ENCODE measurements at regions not wholly inside any gene's neighbourhood (a gene's known extent, or its start where the extent isn't known, plus 50 kb on each side); places are given as distances from the start of the nearest gene placed in this dataset.
A peak's percentile ranks its signal among the peaks of the same experiment; 100 is the strongest.
"Not testable (repeated sequence)": the region's sequence is repeated elsewhere in the genome, so short reads cannot be mapped to it uniquely, and the experiment has no call there.

DNA sequence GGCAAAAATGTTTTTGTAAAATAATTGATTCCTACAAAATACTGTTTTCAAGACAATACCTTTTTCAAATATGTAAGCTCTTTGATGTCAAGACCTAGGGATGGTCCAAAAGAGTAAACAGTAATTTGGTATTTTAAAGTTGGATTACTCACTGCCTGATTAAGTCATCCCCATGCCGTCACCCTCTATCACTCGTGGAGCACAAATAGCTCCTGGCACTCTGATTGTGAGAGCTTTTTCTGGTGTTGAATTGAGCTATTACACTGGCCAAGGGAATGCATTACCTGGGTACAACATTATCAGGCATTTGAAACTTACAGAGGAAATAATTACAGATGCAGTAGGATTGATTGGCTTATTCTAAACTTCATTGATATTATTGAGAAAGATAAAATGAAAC, 231.9 kb upstream of the GRM3 start:
- in situ Hi-C loops (cut with HindIII; ENCODE audit: low sequenced_read_pairs): no loop called here
- peak; percentile 16 for DNase-seq (ENCODE audit: low read depth)
- TF ChIP-seq, protein P1, sequence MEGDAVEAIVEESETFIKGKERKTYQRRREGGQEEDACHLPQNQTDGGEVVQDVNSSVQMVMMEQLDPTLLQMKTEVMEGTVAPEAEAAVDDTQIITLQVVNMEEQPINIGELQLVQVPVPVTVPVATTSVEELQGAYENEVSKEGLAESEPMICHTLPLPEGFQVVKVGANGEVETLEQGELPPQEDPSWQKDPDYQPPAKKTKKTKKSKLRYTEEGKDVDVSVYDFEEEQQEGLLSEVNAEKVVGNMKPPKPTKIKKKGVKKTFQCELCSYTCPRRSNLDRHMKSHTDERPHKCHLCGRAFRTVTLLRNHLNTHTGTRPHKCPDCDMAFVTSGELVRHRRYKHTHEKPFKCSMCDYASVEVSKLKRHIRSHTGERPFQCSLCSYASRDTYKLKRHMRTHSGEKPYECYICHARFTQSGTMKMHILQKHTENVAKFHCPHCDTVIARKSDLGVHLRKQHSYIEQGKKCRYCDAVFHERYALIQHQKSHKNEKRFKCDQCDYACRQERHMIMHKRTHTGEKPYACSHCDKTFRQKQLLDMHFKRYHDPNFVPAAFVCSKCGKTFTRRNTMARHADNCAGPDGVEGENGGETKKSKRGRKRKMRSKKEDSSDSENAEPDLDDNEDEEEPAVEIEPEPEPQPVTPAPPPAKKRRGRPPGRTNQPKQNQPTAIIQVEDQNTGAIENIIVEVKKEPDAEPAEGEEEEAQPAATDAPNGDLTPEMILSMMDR (IDR thresholded peaks at IDR 0.05; ENCODE audit: low read depth, low read length, missing control alignments): no peak
- no peak overlapping the region for H3K4me3 ChIP-seq (ENCODE audit: low read depth, low read length)

DNA sequence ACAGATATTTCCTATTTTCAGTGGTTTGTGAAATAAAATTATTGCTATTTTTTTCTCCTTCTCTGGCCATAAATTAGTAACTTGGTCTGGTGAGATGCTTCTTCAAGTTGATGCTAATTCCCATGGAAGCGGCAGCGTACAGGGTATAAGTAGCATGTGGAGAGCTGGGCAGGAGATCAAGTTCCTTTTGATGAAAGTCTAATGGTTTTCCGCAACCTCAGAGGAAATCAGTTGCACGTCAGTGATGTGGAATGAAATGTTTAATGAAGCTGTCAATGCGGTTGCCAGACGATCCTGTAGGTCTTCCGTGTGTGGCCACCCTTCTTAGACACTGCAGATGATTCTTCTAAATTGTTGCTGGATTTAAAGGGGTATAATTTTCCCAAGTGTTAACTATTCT, 236.4 kb upstream of the GRM3 start:
- TF ChIP-seq, protein P1 (IDR thresholded peaks at IDR 0.05; ENCODE audit: low read depth, low read length, missing control alignments): no peak
- H3K4me3 ChIP-seq (ENCODE audit: low read depth, low read length): no peak overlapping the region
- DNase-seq (ENCODE audit: low read depth): peak; percentile 97
- in situ Hi-C loops (cut with HindIII; ENCODE audit: low sequenced_read_pairs): no loop called here

DNA sequence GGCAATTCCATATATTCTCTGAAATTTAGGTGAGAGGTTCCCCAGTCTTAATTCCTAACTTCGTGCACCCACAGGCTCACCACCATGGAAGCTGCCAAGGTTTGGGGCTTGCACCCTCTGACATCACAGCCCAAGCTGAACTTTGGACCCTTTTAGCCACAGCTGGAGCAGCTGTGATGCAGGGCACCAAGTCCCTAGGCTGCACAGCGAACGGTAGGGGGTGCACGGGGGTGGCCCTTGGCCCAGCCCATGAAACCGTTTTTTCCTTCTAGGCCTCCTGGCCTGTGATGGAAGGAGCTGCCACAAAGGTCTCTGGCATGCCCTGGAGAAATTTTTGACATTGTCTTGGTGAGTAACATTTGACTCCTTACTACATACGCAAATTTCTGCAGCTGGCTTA, 251.9 kb upstream of the GRM3 start:
- DNase-seq (ENCODE audit: low read depth): no peak
- TF ChIP-seq, protein P1 (IDR thresholded peaks at IDR 0.05; ENCODE audit: low read depth, low read length, missing control alignments): no peak
- in situ Hi-C loops (cut with HindIII; ENCODE audit: low sequenced_read_pairs): no loop called here
- H3K4me3 ChIP-seq (ENCODE audit: low read depth, low read length): no peak overlapping the region

DNA sequence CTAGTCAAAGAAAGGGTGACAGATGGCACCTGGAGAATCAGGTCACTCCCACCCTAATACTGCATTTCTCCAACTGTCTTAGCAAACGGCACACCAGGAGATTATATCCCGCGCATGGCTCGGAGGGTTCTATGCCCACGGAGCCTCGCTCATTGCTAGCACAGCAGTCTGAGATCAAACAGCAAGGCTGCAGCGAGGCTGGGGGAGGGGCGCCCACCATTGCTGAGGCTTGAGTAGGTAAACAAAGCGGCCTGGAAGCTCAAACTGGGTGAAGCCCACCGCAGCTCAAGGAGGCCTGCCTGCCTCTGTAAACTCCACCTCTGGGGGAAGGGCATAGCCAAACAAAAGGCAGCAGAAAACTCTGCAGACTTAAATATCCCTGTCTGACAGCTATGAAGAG, 268.1 kb upstream of the GRM3 start:
- H3K4me3 ChIP-seq (ENCODE audit: low read depth, low read length); in situ Hi-C loops (cut with HindIII; ENCODE audit: low sequenced_read_pairs): not testable (repeated sequence)

DNA sequence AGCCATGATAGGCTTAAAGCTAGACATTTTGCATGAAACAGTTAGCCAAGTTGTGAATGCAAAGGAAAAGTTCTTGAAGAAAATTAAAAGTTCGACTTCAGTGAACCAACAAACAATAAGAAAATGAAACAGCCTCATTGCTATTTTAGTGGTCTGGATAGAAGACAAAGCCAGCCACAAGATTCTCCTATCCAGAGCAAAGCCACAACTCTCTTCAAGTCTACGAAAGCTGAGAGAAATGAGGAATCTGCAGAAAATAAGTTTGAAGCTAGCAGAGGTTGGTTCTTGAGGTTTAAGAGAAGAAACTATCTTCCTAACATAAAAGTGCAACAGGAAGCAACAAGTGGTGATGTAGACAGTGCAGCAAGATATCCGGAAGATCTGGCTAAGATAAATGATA, 271.4 kb upstream of the GRM3 start:
- TF ChIP-seq, protein P1 (IDR thresholded peaks at IDR 0.05; ENCODE audit: low read depth, low read length, missing control alignments): no peak

More for the DNA sequence above, 268.1 kb upstream of the GRM3 start:
- DNase-seq (ENCODE audit: low read depth): not testable (repeated sequence)

DNA sequence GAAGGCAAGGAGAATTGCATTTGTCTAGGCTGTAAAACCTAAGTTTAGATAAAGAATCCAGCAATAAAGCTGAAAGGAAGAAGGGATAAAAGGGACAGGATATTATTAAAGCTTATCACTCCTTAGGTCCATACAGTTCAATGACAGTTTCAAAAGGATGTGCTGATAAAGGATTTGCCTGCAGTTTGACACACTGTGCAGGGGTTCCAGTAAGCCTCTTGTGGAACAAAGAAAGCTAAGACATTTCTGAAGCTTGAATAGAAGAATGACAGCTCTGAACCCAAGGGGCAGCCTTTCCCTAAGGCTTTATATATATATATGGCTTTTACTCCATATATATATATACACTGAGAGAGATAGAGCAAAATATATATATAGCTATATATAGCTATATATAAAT, 276.8 kb upstream of the GRM3 start:
- in situ Hi-C loops (cut with HindIII; ENCODE audit: low sequenced_read_pairs): no loop called here
- TF ChIP-seq, protein P1 (IDR thresholded peaks at IDR 0.05; ENCODE audit: low read depth, low read length, missing control alignments): no peak
- DNase-seq (ENCODE audit: low read depth): no peak
- no peak overlapping the region for H3K4me3 ChIP-seq (ENCODE audit: low read depth, low read length)

More for the DNA sequence above, 271.4 kb upstream of the GRM3 start:
- peak; percentile 0 for DNase-seq (ENCODE audit: low read depth)
- in situ Hi-C loops (cut with HindIII; ENCODE audit: low sequenced_read_pairs): no loop called here
- H3K4me3 ChIP-seq (ENCODE audit: low read depth, low read length): no peak overlapping the region

DNA sequence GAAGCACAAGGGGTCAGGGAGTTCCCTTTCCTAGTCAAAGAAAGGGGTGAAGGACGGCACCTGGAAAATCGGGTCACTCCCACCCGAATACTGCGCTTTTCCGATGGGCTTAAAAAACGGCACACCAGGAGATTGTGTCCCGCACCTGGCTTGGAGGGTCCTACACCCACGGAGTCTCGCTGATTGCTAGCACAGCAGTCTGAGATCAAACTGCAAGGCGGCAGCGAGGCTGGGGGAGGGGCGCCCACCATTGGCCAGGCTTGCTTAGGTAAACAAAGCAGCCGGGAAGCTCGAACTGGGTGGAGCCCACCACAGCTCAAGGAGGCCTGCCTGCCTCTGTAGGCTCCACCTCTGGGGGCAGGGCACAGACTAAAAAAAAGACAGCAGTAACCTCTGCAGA, 303.3 kb upstream of the GRM3 start:
- H3K4me3 ChIP-seq (ENCODE audit: low read depth, low read length); DNase-seq (ENCODE audit: low read depth); in situ Hi-C loops (cut with HindIII; ENCODE audit: low sequenced_read_pairs): not testable (repeated sequence)

DNA sequence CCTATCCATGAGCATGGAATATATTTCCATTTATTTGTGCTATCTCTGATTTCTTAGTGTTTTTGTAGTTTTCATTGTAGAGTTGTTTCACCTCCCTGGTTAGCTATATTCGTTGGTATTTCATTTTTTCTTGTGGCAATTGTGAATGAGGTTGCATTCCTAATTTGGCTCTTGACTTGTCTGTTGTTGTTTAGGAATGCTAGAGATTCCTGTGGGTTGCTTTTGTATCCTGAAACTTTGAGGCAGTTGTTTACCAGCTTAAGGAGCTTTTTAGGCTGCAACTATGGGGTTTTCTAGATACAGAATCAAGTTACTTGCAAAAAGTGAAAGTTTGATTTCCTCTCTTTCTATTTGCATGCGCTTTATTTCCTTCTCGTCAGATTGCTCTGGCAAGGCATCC, 304.7 kb upstream of the GRM3 start:
- in situ Hi-C loops (cut with HindIII; ENCODE audit: low sequenced_read_pairs): no loop called here
- DNase-seq (ENCODE audit: low read depth): no peak
- TF ChIP-seq, protein P1 (IDR thresholded peaks at IDR 0.05; ENCODE audit: low read depth, low read length, missing control alignments): no peak
- H3K4me3 ChIP-seq (ENCODE audit: low read depth, low read length): no peak overlapping the region
